Astrocyte (in vitro differentiated cells and primary cell): ENCODE measurements at regions not wholly inside any gene's neighbourhood (a gene's known extent, or its start where the extent isn't known, plus 50 kb on each side); places are given as distances from the start of the nearest gene placed in this dataset.
"Not testable (repeated sequence)": the region's sequence is repeated elsewhere in the genome, so short reads cannot be mapped to it uniquely, and the experiment has no call there.

Experiments used
- EZH2 ChIP-seq: IDR thresholded peaks from 2 replicates; pipeline ENCODE4 v1.6.1; 2012; ENCODE audit warnings: mild to moderate bottlenecking, low read length, inconsistent platforms; ENCODE audit not compliant: insufficient read depth
- TF ChIP-seq, protein P1 (sequence below): IDR thresholded peaks from 2 replicates; pipeline ENCODE4 v1.5.1; 2011; ENCODE audit warnings: low read depth, mild to moderate bottlenecking, inconsistent platforms, low read length, moderate library complexity; ENCODE audit not compliant: insufficient read depth

DNA sequence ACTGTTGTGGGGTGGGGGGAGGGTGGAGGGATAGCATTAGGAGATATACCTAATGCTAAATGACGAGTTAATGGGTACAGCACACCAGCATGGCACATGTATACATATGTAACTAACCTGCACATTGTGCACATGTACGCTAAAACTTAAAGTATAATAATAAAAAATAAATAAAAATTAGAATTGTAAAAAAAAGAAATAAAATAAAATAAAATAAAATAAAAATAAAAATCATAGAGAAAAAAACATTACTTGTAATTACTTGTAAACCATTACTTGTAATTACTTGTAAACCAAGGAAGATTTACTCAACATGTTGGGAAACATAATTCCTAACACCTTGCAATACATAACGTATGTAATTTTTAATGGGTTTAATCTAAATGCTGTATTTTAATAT lies 80.7 kb upstream of the CDH7 start:
- TF ChIP-seq EZH2, result not testable (repeated sequence)
- TF ChIP-seq, protein P1, sequence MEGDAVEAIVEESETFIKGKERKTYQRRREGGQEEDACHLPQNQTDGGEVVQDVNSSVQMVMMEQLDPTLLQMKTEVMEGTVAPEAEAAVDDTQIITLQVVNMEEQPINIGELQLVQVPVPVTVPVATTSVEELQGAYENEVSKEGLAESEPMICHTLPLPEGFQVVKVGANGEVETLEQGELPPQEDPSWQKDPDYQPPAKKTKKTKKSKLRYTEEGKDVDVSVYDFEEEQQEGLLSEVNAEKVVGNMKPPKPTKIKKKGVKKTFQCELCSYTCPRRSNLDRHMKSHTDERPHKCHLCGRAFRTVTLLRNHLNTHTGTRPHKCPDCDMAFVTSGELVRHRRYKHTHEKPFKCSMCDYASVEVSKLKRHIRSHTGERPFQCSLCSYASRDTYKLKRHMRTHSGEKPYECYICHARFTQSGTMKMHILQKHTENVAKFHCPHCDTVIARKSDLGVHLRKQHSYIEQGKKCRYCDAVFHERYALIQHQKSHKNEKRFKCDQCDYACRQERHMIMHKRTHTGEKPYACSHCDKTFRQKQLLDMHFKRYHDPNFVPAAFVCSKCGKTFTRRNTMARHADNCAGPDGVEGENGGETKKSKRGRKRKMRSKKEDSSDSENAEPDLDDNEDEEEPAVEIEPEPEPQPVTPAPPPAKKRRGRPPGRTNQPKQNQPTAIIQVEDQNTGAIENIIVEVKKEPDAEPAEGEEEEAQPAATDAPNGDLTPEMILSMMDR, result not testable (repeated sequence)
